Adipocyte (in vitro differentiated cells): ENCODE measurements at regions not wholly inside any gene's neighbourhood (a gene's known extent, or its start where the extent isn't known, plus 50 kb on each side); places are given as distances from the start of the nearest gene placed in this dataset.

ENCODE experiments used
- DNase-seq: peaks from one replicate; pipeline ENCODE4 v3.0.0-alpha.2; 2015; ENCODE audit warnings: low read depth
- H3K27me3 ChIP-seq: replicated peaks from 2 replicates; pipeline ENCODE4 v1.7.0; 2013; ENCODE audit warnings: mild to moderate bottlenecking, low read length, moderate library complexity; ENCODE audit not compliant: control insufficient read depth, insufficient read depth
- H3K36me3 ChIP-seq: 2 replicates; pipeline ENCODE4 v1.7.0; 2013; ENCODE audit warnings: low read length, mild to moderate bottlenecking, moderate library complexity; ENCODE audit not compliant: control insufficient read depth, insufficient read depth, severe bottlenecking
- H3K4me1 ChIP-seq: 2 replicates; pipeline ENCODE4 v1.7.0; 2013; ENCODE audit warnings: mild to moderate bottlenecking, low read length, moderate library complexity; ENCODE audit not compliant: control insufficient read depth, insufficient read depth
- H3K4me3 ChIP-seq: 2 replicates; pipeline ENCODE4 v1.7.0; 2013; ENCODE audit warnings: mild to moderate bottlenecking, low read length, moderate library complexity
- H3K9ac ChIP-seq: 2 replicates; pipeline ENCODE4 v1.7.0; 2013; ENCODE audit warnings: mild to moderate bottlenecking, low read length, moderate library complexity
- H3K9me3 ChIP-seq: 2 replicates; pipeline ENCODE4 v1.7.0; 2013; ENCODE audit warnings: mild to moderate bottlenecking, low read length, moderate library complexity; ENCODE audit not compliant: control insufficient read depth

DNA sequence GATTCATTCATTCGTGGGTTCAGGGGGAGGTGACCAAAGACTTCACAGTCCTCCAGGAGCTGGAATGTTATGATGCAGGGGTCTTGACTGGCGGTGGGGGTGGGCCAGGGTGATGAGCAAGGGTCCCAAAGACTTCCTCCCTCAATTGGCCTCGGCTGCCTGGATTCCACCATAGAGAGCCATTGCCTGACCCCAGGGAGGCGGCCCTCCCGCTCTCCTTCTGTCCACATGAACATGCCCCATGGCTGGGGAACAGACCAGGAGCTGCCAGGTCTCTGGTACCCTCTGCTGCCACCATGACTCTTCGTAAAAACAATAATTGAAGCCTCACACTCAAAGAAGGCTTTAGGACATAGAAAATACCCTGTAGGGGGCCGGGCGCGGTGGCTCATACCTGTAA, 102.5 kb upstream of the CASZ1 start:
- Histone ChIP-seq H3K9me3 (no peaks in the 10 kb centered on the region), H3K4me3 (no peak overlapping the region), H3K9ac (no peak overlapping the region), H3K36me3 (no peaks in the 10 kb centered on the region), H3K27me3 (no peaks in the 10 kb centered on the region), H3K4me1 (peaks cover 19% of the 10 kb centered on the region)
- no peak for DNase-seq

DNA sequence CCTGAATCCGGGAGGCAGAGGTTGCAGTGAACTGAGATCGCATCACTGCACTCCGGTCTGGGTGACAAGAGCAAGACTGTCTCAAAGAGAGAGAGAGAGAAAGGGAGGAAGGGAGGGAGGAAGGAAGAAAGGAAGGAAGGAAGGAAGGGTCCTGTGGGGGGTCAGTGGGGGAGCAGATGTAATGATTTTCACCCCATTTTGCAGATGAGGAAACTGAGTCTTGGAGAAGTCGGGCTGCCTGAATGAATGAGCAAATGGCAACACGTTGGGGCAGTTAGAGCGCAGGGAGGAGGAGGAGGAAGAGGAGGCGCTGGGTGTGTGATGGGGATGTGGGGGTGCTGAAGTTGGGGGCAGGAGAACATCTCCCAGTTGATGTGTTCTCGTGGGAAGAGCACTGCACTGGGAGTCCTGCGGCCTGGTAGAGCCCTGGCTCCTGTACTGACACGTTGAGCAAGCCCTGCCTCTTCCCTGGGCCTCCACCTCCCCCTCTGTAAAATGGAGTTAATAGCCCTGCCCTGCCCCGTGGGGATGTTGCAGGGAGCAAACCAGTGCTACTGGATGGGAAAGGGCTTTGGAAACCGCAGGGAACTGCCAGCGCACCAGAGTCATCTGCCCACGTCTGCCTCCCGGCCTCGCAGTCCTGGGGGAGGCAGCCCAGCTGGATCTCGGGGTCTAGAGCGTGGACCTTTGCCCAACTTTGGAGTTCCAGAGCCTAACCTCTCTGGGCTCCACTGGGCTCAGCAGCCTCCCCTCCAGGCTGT, 103.2 kb upstream of the CASZ1 start:
- no peak overlapping the region for H3K4me3 ChIP-seq
- H3K4me1 ChIP-seq: peaks cover 21% of the 10 kb centered on the region
- DNase-seq: no peak
- H3K9ac ChIP-seq: no peak overlapping the region
- no peaks in the 10 kb centered on the region for H3K36me3 ChIP-seq
- H3K27me3 ChIP-seq: no peaks in the 10 kb centered on the region
- no peaks in the 10 kb centered on the region for H3K9me3 ChIP-seq

DNA sequence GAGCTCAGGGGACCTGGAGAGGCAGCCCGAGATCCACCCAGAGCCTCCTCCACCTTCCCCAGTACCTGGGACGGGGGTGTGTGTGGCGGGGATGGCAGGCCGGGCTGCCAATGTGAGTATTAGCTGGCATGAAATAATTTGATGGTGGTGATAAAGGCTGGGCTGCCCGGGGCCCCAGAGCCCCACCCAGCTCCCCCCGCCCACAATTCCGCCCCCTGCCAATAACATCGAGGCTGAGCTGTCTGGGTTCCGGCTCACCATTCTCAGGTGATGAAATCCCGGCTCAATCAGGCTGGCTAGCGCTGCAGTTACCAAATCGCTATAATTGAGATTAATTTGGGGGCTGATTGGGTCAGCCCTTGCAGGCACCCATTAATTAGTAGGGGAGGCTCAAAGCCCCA, 103.8 kb upstream of the CASZ1 start:
- Histone ChIP-seq H3K4me1 (peaks cover 25% of the 10 kb centered on the region), H3K4me3 (no peak overlapping the region), H3K27me3 (no peaks in the 10 kb centered on the region), H3K9ac (no peak overlapping the region), H3K36me3 (no peaks in the 10 kb centered on the region), H3K9me3 (no peaks in the 10 kb centered on the region)
- no peak for DNase-seq

DNA sequence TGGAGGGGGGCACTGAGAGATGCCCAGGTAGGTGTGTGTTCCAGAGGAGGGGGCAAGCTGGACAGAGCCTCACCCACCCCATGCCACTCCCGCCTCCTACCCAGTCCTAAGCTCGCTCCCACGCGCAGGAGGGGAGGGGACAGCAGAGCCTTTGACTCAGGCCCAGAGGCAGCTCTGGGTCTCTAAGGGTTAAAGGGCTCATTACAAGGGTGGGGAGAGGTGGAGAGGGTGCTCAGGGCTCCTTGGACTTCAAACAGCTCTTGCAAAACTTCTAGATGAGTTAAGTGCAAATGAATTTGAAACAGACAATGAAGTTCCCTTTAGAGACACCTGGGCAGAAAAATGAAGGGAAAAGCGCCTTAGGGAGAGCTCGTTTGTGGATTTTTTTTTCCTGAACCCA, 104.2 kb upstream of the CASZ1 start:
- Histone ChIP-seq H3K4me3 (no peak overlapping the region), H3K9me3 (no peaks in the 10 kb centered on the region), H3K27me3 (no peaks in the 10 kb centered on the region), H3K9ac (no peak overlapping the region), H3K36me3 (no peaks in the 10 kb centered on the region), H3K4me1 (peaks cover 28% of the 10 kb centered on the region)
- no peak for DNase-seq

DNA sequence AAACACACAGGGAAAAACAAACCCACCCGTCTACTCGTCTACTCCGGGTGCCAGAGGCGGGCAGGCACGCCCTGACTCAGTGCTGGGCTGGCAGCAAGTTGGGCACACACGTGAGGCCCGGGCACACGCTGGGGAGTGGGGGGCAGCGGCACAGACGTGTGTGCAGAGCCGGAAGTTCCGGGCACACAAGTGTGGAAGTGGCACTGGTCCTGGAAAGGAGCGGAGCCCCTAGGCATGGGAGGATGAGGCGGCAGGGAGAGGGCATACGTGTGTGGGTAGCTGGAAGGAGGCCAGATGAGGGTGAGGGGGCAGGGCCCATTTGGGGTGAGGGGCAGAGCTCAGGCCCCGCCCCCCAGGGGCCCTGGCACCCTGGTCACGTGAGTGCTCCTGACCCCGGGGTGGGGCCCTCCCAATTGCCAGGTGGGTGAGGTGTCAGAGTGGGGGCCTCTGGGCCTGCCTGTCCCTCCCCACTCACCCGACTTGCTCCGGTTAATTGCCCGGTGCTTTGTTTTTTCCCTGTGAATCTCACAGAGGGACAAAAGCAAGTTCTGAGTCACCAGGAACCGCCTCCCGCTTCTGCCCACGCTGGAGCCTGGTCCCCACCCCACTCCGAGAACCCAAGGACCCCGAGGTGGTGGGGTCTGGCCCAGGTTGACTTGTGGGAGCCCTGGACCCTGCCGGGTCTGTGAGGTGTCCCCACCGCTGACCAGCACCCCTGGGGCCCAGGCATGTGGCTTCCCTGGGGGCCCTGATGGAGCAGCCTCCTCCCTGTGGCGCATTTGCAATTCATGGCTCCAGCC, 104.8 kb upstream of the CASZ1 start:
- Histone ChIP-seq H3K36me3 (no peaks in the 10 kb centered on the region), H3K27me3 (no peaks in the 10 kb centered on the region), H3K9ac (no peak overlapping the region), H3K4me1 (peaks cover 28% of the 10 kb centered on the region), H3K4me3 (no peak overlapping the region), H3K9me3 (no peaks in the 10 kb centered on the region)
- no peak for DNase-seq

DNA sequence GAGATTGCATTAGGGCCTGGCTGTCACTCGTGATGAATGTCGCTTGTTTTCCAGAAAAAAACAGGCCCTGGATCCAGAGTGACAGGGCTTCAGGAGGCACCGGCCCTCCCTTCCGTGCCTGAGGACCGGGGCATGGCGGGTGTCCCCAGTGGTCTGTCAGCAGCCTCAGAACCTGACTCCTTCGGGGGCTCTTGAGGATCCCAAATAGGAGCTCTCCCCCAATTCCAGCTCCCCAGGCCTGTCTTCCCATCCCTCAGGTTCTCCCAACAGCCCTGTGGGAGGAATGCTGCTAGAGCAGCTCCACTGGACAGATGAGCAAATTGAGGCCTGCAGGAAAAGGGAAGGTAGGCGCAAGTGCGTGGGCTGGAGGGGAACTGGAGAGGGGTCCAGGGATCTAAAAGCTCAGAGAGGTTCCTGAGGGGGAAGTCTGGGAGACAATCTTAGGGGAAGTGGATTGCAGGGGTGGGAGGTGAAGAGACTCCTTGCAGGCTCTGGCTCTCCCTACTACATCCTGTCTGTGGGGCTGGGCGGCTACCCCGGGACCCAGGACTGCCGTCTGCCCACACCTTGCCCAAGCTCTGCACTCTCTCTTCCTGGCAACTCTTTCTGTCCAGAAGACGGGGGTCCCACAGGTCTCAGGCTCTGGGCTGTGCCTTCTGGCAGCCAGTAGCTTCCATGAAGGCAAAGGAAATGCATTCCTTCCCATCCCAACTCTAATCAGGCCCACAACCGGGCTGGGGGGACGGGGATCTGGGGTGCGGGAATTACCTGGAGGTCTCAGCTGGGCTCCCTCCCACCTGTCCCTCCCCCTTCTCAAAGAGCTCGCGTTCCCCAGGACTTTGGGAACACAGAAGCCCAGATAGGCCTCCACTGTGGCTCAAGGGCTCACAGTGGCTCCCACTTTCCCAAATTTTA, 105.7 kb upstream of the CASZ1 start:
- no peak for DNase-seq
- Histone ChIP-seq H3K27me3 (peaks cover 6% of the 10 kb centered on the region), H3K4me1 (peaks cover 28% of the 10 kb centered on the region)

DNA sequence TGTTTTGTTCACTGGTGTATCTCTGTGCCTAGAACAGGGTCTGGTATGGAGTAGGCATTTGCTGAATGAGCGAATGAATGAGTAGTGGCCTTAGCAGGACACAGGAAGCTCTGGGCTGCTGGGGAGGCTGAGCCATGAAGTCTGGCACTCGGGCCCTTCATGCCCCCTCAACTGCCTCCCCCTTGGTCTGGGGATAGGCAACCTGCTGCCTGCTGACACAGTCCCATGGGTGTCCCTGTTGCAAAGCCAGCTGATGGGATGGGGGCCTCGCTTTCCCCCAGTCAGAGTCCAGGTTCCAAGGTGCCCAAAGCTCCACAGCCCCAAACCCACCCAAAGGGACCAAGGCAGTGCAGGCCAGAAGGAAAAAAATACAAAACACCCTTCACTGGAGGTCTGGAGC, 107.0 kb upstream of the CASZ1 start:
- Histone ChIP-seq H3K9me3 (no peaks in the 10 kb centered on the region), H3K4me1 (peaks cover 25% of the 10 kb centered on the region), H3K27me3 (peaks cover 11% of the 10 kb centered on the region), H3K9ac (no peak overlapping the region), H3K36me3 (no peaks in the 10 kb centered on the region), H3K4me3 (no peak overlapping the region)
- DNase-seq: no peak

More for the DNA sequence above, 105.7 kb upstream of the CASZ1 start:
- Histone ChIP-seq H3K9me3 (no peaks in the 10 kb centered on the region), H3K36me3 (no peaks in the 10 kb centered on the region), H3K4me3 (no peak overlapping the region), H3K9ac (no peak overlapping the region)

GRCh38 chr1:10903821-10904220, 107.4 kb upstream of the CASZ1 start:
- no peak for DNase-seq
- peaks cover 23% of the 10 kb centered on the region for H3K4me1 ChIP-seq
- peaks cover 12% of the 10 kb centered on the region for H3K27me3 ChIP-seq
- H3K9me3 ChIP-seq: no peaks in the 10 kb centered on the region
- no peaks in the 10 kb centered on the region for H3K36me3 ChIP-seq
- H3K9ac ChIP-seq: no peak overlapping the region
- no peak overlapping the region for H3K4me3 ChIP-seq

GRCh38 chr1:10904396-10905358, 107.8 kb upstream of the TARDBP start:
- H3K27me3 ChIP-seq: peaks cover 12% of the 10 kb centered on the region
- no peak for DNase-seq
- peaks cover 23% of the 10 kb centered on the region for H3K4me1 ChIP-seq

DNA sequence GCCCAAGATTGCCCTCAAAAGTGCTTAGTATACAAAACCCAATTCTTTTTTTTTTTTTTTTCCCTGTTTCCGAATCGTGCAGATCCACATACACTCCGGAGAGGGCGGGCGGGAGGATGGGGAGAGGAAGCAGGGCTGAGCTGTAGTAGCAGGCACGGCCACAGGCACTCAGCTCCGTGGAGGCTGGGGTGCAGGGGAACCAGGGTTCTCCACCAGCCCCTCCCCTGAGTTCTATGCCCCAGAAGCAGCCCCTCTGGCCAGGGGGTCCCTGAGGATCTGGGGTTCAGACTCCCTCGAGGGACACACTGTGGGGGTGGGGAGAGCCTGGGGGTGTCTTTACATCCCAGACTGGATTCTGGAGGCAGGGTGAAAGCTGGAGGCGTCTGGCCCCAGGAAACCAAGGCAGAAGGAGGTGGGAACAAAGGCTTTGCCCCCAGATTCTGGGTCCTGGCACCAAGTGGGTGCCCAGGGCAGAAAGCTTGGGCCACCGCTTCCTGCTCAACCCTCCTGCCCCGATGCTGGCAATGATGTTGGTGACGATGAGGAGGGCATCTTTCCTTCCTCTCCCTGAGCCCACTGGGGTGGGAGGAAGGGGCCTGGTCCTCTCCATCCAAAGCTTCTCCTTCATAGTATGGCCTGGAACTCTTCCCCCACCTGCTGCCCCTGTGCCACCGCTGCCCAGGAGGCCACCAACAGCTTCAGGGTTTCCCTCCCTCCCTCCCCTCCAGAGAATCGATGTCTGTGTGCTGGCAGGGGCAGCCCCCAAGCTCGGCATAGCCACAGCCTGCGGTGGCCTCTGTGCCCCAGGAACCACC, 106.4 kb upstream of the TARDBP start:
- H3K36me3 ChIP-seq: no peaks in the 10 kb centered on the region
- H3K4me3 ChIP-seq: no peak overlapping the region
- no peaks in the 10 kb centered on the region for H3K9me3 ChIP-seq
- H3K4me1 ChIP-seq: peaks cover 16% of the 10 kb centered on the region
- H3K27me3 ChIP-seq: peaks cover 12% of the 10 kb centered on the region
- no peak for DNase-seq
- H3K9ac ChIP-seq: no peak overlapping the region

More at GRCh38 chr1:10904396-10905358, 107.8 kb upstream of the TARDBP start:
- no peaks in the 10 kb centered on the region for H3K9me3 ChIP-seq
- no peak overlapping the region for H3K4me3 ChIP-seq
- H3K9ac ChIP-seq: no peak overlapping the region
- H3K36me3 ChIP-seq: no peaks in the 10 kb centered on the region
